ENCODE measurements at regions not wholly inside any gene's neighbourhood (a gene's known extent, or its start where the extent isn't known, plus 50 kb on each side); places are given as distances from the start of the nearest gene placed in this dataset.

DNA sequence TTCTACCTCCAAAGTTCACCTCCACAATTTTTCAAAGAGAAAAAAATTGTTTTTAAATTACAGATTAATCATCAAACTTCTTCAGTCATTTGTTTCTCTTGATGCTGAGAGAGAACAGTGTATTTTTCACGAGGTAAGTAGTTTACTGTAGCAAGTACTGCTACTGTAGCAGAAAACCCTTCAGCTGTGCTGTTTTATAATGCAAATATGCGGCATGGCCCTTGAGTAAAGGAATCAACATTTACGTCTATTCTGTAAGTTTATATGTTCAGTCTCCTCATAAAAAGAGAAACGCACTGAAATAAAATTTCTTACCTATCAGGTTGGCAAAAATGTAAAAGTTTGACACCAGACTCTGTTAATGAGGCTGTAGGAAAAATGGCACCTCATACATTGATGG is 399.0 kb downstream of the NKX6-1 start:
- DNase-seq, result no peak

DNA sequence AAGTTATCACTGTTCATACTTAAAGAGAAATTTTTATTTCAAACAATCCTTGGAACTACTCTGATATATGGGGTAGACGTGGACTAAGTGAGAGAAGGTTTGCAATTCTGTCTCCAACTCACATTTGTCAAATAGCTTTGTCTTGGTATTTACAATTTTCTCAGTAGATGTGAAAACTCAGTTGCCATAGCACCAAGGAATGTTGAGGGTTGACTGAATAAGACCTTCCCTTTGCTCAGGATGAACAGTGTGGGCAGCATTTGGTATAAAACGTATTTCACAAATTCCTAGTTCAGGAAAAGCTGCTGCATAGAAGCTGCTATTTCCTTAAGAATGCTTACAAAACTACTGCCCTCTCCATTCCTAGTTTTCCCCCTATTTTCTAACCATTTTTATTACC is 399.5 kb downstream of the NKX6-1 start:
- DNase-seq, result no peak

DNA sequence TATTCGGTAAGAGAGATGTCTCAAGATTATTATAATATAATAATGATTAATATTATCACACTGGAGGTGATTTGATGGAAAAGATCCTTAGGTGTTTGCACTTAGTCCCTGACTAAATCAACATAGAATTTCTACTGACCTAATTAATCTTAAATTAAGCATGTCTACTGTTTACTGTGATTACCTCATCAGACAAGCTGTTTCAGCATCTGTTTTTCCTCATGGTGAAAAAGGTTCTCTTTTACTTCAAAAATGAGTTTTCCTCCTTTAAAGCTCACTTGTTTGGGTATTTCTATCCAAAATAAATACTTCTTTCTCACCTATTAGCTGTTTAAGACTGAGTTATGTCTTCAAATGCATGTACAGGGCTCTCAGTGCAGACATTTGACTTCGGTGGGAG is 407.8 kb downstream of the NKX6-1 start:
- DNase-seq, result no peak

DNA sequence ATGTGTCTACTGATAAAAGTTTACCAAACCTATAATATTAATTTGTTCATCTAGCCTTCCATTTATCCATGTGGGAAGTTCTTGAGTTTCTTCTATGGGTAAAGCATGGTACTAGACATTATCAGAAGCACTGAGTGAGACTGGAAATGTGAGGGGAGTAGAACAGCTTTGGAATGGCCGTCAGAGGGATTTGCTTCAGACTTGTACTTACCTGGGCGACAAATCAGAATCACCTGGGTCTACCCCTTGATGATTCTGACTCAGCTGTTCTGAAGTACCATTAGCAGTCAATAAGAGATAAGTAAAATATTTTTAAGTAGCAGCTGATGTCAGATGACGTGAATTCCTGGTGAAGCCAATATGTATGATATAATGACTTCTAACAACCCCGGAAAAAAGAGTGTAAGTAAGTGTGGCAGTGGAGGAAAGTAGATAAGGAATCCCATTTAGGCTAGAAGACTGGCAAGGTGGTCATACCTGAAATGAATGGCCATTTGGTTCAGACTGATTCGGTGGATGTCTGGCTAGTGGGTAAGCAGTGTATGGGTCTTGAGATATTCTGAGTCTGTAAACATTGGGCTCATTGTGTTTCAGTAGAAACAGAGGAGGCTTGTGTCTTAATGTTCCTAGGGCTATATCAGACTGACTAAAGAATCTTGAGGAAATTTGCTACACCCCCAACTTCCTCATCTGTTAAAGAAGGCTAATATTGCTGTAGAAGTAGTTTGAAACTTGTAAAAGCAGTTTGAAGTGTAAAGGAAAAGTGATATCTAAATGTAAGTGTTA is 409.2 kb downstream of the NKX6-1 start:
- no peak for DNase-seq

DNA sequence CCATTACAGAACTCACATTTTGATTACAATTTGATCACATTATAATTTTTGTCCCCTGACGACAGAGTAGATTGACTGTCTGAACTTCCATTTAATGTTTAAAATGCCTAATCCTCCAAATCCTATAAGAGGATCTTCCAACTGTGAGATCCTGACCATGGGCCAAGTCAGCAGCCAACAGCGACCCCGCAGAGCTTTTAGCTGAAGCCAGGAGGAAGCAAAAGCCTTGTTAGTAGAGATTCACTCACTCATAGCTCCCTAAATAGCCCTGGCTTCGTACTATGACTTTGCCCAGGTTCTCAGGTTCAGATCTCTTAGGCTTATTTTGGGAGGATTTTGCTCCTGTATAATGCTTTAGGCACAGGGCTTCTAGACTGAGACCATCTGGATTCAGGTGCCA is 413.1 kb downstream of the NKX6-1 start:
- peak in 1 of 2 experiments; percentile 3 for DNase-seq

DNA sequence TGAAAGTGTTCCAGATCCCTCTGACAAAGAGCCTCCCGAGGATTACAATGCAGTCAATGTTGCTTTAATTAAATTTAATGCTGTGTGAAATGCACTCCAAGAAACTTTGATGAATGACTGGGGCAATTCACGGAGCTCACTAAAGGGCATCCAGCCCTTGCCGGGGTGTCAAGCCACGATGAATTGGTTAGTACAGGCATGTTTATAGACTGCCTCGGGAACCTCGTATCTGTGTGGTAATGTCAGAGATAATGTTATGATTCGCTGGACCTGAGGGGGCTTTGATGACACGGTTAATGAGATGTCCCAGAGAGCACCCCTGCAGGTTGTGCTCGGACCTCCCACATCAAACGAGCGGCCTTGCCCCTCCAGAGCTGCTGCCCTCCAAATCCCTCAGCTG is 428.8 kb downstream of the NKX6-1 start:
- no peak for DNase-seq

DNA sequence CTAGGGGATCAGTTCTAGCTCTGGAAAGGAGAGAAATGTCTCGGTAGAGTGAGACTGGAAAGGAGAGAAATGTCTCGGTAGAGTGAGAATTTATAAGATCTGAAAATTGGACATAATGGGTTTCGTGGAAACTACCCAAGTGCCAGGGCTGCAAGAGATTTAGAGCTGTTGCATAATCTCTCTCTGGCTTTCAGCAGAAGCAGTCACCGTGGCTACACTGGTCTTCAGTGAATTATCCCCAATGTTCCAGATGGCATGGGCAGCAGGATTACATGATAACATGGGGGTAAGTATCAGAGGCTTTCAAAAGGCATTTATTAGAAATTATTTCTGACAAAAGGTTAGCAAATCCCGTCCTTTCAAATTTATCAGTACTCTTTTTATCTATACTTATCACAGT is 435.5 kb downstream of the NKX6-1 start:
- DNase-seq, result peak; percentile 51 to 72

DNA sequence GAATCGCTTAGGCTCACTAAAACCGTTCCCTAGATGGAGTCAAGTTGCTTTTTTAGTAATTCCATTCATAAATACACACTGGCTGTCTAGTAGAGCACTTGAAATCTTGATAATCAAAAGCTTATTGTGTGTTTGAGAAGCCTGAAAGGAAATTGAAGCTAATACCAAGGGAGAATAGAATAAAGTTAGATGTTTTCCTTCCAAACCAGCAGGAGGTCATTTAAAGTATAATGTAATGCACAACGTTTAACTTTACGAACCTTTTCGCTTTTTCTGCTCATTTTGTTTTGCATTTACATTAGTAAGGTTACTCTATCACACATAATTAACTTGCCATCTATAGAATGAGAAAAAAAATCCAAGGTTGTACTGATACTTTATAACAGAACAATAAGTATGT is 440.9 kb downstream of the NKX6-1 start:
- DNase-seq, result no peak

DNA sequence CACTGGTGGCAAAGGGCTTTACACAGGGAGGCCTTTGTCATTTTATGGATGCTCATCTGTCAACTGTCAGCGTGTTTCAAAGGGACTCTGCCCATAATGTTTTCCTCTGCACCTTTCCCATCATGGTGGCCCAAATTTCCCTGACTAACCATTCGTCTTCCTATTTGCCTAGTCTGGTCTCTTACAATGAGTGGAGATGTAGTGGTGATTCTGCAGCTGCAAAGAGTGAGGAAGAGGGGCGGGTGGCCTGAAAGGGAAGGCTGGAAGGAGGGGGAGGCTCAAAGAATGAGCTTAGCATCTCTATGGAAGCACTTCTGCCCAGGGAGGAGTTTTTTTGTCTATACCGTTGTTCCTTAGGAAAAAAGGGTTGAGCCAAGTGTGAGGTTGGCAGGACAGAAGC is 447.5 kb downstream of the NKX6-1 start:
- DNase-seq, result no peak

DNA sequence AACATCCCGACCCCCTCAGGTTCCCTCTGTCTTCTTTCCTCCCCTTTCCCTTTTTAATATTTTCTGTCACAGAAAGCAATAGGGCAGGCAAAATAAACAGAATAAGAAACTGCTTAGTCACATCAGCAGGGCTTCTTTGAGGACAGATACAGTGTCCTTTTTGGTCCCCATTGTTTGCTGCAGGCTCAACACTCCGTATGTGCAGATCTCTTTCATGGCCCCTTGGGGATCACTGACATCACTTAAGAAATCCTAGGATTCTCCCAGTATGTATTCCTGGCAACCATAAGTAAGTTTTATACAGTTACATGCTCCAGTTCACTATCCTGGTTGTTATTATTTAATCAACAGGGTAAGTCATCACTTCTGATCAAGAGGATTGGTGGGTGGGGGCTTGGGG is 448.0 kb downstream of the NKX6-1 start:
- no peak for DNase-seq

DNA sequence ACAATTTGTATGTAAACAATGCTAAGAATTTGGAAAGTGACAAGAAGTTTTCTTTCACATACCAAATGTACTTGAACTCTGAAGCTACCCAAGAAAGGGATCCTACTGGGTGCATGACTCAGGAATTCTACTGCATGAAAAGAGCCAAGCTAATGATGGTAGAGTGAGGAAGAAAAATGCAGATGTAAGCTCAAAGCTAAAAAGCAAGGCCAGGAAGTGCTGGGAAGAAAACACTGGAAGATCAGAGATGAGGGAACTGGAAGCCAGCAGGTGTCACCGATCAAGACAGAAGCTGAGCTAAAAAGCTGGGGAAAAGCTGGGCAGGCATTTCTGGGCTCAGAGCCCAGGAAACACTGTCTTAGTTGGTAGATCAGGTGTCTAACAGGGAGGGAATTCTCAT is 449.1 kb downstream of the NKX6-1 start:
- no peak for DNase-seq

DNA sequence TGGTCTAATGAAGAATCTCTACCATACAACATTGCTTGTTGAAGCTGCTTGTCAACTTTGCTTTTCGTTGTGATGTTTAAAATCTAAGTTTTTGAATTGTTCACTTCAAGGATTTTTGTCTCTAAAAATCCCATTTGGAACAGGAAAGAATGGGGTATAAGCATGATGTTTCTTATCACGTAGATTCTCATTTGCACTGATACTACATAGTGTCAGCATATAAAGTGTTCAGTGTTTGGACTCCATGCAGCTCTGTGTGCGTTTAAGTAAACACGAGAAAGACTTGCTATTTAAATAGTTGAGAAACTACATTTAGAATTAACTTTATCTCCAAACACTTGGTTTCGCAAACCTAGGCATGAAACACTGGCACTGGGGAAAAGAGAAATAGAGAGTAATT is 452.5 kb downstream of the NKX6-1 start:
- DNase-seq, result no peak

DNA sequence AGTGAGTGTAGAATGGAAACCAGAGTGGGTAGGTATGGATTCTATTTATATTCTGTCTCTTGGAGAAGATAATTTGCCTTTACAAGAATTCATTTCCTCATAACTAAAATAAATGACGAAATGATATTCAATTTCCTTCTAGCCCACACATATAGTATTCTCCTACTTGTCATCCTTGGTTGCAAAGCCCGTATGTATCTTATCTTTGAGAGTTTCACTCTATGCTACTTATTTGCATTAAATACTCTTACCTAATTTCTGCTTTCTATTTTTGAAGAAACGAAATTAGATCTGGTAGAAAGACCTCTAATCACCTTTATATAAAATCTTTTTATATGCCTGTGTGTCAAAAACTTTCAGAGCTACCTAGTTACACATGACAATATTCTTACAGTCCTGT is 457.7 kb downstream of the NKX6-1 start:
- DNase-seq, result no peak

DNA sequence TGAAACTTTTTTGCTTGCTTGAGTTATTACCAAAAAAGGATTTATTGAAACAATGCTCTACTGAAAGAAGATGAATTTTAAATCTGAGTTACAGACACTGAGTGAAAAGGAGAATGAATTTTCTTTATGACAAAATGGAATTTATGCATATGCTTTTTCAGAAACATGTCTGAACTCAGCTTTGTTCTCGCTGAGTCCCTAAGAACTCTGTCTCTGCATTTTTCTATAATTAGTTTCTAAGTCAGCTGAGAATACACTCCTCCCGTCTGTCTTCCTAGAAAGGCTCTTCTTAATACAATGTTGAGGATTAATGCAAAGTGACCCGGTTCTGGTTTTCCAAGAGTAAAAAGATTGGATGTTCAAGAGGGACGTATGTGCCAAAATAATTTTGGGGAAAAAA is 463.5 kb downstream of the NKX6-1 start:
- no peak for DNase-seq

DNA sequence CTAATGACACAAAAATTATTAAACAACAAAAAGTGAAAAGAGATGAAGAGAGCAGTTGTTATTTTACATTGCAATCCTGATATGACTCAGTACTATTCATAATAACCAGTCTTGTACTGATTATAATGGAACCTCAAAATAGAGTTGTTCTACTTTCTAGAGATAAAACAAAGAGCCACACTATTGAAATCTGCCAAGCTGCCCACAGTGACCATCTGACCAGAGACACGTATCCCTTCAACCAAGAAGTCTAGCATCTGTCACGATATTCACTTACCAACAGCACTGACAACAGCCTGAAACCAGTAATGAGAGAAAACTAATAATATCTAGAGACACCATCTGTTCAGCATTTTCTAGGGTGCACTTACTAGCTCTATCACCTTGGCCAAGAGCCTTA is 466.7 kb downstream of the NKX6-1 start:
- peak; percentile 61 to 82 for DNase-seq

DNA sequence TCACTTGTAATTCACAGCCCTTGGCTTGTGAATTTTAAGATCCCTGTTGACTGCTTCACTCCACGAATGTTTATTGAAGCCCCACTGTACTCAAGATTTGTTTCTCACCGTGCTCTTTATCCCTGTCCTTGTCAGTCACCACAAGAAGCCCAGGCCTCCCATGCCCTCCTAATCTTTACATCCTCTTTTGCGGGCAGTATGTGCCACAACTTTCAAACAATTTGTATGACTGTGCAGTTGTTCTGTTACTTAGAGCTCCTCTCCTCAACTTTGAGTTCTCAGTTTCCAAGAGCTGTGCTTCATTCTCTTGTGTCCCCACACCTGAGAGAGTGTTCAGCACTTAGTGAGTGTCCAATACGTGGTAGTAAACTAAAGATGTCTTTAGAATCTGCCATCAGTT is 467.7 kb downstream of the NKX6-1 start:
- no peak for DNase-seq

DNA sequence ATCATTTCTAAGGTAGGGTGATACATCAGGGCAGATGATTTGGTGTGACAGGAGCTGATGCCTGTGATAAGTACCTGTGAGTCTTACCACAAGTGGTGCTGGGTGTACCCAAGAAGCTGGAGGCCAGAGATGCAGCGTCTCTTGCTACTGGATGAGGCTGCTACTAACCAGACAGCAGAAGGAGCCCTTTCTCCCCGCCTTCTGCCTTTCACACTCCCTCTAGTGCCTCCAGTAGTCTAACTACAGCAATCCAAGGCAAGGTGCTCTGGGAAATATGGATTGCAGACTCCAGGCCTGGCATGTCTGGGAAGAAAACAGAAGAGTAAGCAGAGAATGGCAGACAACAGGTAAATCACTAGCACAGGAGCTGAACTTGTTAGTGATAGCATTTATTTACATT is 470.8 kb downstream of the NKX6-1 start:
- DNase-seq, result peak in 1 of 2 experiments; percentile 15

DNA sequence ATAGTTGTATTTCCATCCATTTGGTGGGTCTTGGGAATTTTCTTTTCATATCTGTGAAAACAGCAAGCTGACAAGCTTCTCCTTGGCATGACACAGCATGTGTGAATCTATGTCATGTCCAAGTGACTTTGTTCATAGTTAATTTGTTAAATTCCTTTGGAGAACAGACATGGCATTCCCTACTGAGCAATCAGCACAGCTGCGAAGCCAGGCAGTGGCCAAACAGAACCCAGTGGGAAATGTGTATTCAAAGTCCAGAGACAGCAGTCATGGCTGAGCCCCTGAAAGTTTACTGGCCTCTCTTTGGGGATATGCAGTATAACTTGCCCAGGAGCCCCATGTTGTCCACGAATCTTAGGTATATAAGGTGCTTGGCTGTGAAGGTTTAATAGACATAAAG is 474.7 kb downstream of the NKX6-1 start:
- no peak for DNase-seq

DNA sequence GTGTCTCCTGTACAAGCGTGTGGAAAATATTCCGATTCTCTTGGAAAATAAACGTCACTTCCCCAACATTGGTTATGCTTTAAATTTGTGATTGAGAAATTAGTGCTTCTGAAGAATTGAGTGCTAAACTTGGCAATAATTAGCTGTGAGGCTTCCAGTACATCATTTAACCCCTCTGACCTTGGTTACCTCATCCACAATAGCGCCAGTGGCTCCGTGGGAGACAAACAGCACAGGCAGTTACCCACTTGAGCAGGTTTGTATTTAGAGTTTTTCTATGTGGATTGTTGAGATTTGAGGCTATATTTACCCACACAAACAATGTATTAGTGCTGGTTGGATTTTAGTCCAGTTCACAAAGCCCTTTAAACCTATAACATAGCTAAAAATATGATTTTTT is 476.5 kb downstream of the NKX6-1 start:
- no peak for DNase-seq

DNA sequence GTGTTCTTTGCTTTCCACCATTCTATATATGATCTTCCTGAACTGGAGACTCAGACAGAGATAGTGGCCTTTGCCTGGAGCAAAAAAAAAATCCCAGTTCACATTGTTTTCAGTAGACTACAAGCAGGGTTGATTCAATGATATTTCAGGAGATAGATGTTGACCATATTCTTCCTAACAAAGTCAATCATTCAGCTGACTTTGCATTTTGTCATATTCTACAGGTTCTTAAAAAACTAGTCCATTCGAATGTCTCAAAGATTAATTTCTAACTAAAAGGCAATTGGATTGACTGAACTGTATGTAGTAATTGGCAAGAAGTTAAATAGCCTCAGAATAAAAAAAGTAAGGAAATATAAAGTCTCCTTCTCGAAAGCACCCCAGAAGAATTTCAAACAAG is 479.5 kb downstream of the NKX6-1 start:
- no peak for DNase-seq

DNA sequence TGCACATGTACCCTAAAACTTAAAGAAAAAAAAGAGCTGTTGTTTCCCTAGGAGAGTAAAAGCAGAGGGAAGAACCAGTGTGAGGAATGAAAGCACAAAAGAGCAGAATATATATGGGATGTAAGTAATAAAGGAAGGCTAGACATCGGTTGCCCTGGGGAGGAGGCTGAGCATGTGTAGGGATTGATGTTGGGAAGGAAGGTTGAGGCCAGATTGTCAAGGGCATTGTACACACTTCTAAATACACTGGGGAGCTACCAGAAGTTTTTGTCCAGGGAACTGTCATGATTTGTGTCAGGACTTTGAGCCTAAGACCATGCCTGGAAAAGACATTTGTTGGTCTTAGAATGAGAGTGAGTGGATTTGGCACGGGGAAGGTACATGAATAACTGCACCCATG is 467.1 kb downstream of the GPAT3 start:
- no peak for DNase-seq

DNA sequence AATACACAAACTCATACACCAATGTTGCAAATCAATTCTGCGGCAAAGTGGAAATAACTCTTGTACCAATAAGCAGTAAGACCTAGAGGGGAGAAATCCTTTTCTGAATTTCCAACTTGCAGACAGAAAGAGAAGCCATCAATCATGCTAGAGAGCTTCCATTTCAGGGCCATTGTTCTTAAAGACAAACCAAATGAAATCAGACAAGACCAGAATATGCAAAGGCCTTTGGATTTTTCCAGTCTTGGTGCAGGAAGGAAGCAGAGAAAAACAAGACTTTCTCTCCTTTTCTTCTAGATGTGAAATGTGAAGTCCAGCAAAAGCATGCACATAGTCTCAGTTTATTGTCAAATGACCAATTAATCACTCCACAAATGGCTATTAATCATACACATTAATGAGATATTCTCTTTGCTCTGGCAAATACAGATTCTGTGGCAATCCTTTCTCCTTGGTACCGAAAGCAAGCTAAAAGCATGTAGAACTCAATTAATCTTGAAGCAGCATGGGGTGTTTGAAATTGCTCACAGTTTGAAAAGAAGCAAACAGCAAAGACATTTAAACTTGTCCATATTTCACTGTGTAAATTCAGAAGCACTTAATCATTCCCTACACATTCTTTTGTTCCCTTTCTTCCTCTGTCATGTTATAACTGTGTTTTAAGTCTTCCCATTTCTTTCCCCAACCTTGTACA is 466.1 kb downstream of the GPAT3 start:
- DNase-seq, result no peak

DNA sequence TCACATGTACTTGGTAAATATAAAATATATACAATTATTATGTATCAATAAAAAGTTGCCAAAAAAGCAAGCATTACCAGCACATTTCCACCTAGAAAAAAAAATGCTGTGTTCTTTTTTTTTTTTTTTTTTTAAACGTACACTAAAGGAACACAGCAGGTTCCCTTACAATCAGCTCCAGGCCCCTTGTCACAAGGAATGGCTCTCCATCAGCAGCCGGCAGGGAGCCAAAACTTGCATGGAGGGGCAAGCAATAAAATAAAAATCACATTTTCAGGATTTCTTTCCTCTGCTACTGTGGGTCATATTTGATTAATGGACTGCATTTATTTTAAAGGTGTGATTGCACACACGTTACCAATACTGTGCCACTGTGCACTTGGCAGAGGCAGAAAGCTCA is 460.3 kb downstream of the GPAT3 start:
- DNase-seq, result no peak

DNA sequence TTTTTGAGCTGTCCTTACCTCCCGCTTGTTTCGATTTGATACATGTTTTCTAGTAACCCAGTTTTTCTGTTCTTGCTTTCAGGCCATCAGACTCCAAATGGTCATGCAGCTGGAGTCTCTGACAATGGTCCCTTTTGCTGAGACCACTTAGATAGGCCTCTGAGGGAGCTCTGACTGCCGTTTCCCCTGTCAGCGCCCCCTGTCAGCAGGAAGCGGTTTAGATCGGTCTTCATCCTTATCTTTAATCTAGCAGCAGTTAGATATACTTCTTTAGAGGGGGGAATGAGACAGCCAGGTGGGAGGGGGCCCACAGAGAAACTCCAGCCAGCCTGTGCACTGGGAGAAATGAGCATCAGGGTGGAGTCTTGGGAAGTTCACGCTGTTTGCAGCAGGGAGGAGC is 457.9 kb downstream of the GPAT3 start:
- DNase-seq, result no peak

DNA sequence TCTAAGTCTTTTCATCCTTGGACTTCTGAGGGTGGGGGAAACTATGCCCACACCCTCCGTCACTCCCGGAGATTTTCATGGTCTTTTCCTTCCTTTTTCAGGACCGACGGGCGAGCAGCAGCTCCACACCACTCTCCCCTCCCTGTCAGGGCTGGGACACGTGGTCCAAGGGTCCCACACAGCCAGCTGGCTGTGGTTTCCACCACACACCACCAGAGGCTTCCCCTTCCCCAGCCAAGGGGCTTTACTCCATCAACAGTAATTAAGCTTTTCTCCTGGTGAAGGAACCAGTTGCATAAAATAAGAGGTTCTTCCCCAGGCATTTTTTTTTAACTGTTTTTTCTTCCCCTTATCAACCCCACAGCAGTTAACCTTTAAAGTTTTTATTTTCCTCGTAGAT is 453.9 kb downstream of the GPAT3 start:
- DNase-seq, result no peak

All from NCI-H524 (cell line).